Colonic mucosa (tissue), 4 donors: ENCODE measurements at regions not wholly inside any gene's neighbourhood (a gene's known extent, or its start where the extent isn't known, plus 50 kb on each side); places are given as distances from the start of the nearest gene placed in this dataset.

ENCODE experiments used
- DNase-seq: peaks from one replicate; pipeline ENCODE4 v3.0.0-alpha.2; 2020
- H3K27ac ChIP-seq: fragments of 200-600 bp; one replicate; pipeline ENCODE4 v1.8.0; 2021
- H3K27me3 ChIP-seq: fragments of 200-600 bp; one replicate; pipeline ENCODE4 v1.8.0; 2021
- H3K36me3 ChIP-seq: fragments of 200-600 bp; one replicate; pipeline ENCODE4 v1.8.0; 2021
- H3K4me1 ChIP-seq: fragments of 200-600 bp; one replicate; pipeline ENCODE4 v1.8.0; 2021; ENCODE audit warnings: mild to moderate bottlenecking
- H3K4me3 ChIP-seq: fragments of 200-600 bp; one replicate; pipeline ENCODE4 v1.8.0; 2021
- H3K9ac ChIP-seq, 2 donors: one replicate each; pipeline ENCODE4 v1.7.0; 2013; ENCODE audit warnings: control low read depth in 2 of 2, low read depth in 2 of 2, low read length in 2 of 2
- H3K9me3 ChIP-seq: fragments of 200-600 bp; one replicate; pipeline ENCODE4 v1.8.0; 2021
- intact Hi-C: fragments of 100-400 bp; cut with DNase I; formaldehyde crosslinking; loops from one replicate; pipeline ENCODE4 v1.14.1; 2022
- TF ChIP-seq, protein P1 (sequence below): fragments of 200-600 bp; IDR thresholded peaks from one replicate; pipeline ENCODE4 v1.8.0; 2022; ENCODE audit warnings: antibody characterized with exemption, mild to moderate bottlenecking
- donor health status: healthy.
- donor health status: DM: no; HTN: no; CAD: no.
- donor health status: DM: no; HTN: no; CAD: no.

DNA sequence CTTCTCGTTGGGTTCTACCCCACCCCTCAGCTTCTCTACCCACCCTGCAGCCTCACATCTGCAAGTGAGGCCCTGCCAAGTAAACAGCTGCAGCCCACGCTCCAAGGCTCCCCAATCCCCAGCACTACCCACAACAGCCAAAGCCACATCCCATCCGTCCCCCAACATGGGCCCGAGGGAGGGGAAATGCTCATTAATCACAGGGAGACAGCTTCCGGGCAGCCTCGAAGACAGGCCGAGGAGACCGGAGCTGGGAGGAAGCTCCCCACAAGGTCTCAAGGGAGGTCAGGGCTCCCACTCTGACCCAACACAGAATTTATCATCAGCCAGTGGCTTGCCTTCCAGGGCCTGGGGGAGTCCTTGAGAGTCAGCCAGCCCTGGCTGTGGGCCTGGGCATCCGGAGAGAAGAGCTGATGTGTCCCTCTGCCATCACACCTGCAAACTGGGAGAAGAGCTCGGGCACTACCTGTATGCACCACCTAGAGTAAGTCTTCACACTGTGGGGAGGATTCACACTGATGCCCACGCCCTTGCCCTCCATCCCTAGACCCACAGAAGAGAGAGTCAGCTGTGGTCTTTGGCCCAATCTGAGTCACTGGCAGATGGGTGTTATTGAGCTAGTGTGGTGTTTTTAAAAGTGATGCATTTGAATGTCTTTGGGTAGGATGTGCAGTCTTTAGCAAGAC lies 115.5 kb upstream of the ZMIZ1 start:
- no peak overlapping the region for H3K4me3 ChIP-seq
- intact Hi-C loops = no loop called here
- H3K9ac ChIP-seq = no peak overlapping the region
- no peaks in the 10 kb centered on the region for H3K36me3 ChIP-seq
- TF ChIP-seq, protein P1, sequence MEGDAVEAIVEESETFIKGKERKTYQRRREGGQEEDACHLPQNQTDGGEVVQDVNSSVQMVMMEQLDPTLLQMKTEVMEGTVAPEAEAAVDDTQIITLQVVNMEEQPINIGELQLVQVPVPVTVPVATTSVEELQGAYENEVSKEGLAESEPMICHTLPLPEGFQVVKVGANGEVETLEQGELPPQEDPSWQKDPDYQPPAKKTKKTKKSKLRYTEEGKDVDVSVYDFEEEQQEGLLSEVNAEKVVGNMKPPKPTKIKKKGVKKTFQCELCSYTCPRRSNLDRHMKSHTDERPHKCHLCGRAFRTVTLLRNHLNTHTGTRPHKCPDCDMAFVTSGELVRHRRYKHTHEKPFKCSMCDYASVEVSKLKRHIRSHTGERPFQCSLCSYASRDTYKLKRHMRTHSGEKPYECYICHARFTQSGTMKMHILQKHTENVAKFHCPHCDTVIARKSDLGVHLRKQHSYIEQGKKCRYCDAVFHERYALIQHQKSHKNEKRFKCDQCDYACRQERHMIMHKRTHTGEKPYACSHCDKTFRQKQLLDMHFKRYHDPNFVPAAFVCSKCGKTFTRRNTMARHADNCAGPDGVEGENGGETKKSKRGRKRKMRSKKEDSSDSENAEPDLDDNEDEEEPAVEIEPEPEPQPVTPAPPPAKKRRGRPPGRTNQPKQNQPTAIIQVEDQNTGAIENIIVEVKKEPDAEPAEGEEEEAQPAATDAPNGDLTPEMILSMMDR = no peak
- no peak overlapping the region for H3K27ac ChIP-seq
- no peaks in the 10 kb centered on the region for H3K9me3 ChIP-seq
- H3K27me3 ChIP-seq = no peaks in the 10 kb centered on the region
- DNase-seq = no peak
- no peaks in the 10 kb centered on the region for H3K4me1 ChIP-seq

DNA sequence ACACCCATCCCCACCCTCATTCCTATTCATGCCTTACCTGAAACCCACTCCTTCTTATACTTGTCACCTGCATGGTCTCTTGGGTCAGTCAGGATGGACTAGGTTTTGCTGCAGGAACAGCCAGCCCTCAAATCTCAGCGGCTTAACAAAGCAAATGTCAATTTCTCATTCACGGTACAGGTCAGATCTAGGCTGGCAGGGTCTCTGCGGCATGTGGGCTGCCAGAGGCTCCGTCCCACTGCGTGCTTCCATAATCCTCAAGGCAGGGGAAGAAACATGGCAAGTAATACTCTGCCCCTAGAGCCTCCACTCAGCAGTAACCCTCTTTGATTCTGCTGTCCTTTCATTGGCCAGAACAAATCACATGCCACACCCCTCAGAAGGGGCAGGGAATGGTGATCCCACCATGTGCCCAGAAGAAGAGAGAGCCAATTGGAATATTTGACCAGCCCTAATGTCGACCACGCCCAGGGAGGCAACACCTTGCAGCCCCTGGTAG lies 114.9 kb upstream of the ZMIZ1 start:
- intact Hi-C loops = no loop called here
- H3K4me1 ChIP-seq = no peaks in the 10 kb centered on the region
- TF ChIP-seq, protein P1 = no peak
- H3K27me3 ChIP-seq = no peaks in the 10 kb centered on the region
- no peak for DNase-seq
- H3K36me3 ChIP-seq = no peaks in the 10 kb centered on the region
- H3K9me3 ChIP-seq = no peaks in the 10 kb centered on the region
- no peak overlapping the region for H3K4me3 ChIP-seq
- no peak overlapping the region for H3K27ac ChIP-seq
- H3K9ac ChIP-seq = no peak overlapping the region

DNA sequence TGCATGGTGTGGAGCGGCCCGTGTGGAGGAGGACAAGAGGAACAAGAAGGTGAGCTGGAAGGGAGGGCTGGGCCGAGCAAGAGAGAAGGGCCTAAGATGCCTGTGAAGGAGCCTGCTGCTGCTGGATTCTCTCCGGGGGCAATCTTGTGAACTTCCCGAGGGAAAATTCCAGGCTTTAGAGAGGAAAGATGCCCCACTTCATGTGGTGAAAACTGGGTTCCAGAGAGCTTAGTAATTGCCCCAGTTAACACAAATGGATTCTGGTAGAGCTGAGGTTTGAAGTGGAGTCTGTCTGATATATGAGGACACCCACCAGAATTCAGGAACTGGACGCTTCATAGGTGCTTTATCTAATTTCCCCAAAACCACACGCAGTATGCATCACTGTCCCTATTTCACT lies 114.1 kb upstream of the ZMIZ1 start:
- Histone ChIP-seq H3K9me3 (no peaks in the 10 kb centered on the region), H3K27ac (no peak overlapping the region), H3K9ac (no peak overlapping the region), H3K4me1 (no peaks in the 10 kb centered on the region), H3K4me3 (no peak overlapping the region), H3K27me3 (no peaks in the 10 kb centered on the region), H3K36me3 (no peaks in the 10 kb centered on the region)
- no peak for DNase-seq
- TF ChIP-seq, protein P1 = no peak
- intact Hi-C loops = no loop called here

DNA sequence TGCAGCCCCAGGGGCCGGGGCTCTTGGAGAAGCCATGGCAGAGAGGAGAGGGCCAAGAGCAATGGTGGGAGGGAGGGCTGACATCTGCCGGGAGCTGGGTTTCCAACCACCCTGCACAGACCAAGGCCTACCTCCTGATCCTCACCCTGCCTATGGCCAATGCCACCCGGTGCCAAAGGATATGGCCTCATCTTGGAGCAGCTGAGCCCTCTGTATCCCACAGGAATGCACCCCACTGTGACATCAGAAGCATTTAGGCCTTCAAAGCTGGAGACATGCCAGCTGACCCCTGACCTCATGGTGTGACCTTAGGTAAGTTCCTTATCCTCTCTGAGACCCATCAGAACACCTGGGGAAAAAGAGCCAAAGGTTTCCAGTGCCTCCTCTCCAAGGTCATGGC lies 113.6 kb upstream of the ZMIZ1 start:
- TF ChIP-seq, protein P1 = no peak
- H3K27me3 ChIP-seq = no peaks in the 10 kb centered on the region
- no peaks in the 10 kb centered on the region for H3K36me3 ChIP-seq
- no peak overlapping the region for H3K4me3 ChIP-seq
- no peak for DNase-seq
- H3K27ac ChIP-seq = no peak overlapping the region
- H3K9me3 ChIP-seq = no peaks in the 10 kb centered on the region
- no peaks in the 10 kb centered on the region for H3K4me1 ChIP-seq
- intact Hi-C loops = no loop called here
- H3K9ac ChIP-seq = no peak overlapping the region

DNA sequence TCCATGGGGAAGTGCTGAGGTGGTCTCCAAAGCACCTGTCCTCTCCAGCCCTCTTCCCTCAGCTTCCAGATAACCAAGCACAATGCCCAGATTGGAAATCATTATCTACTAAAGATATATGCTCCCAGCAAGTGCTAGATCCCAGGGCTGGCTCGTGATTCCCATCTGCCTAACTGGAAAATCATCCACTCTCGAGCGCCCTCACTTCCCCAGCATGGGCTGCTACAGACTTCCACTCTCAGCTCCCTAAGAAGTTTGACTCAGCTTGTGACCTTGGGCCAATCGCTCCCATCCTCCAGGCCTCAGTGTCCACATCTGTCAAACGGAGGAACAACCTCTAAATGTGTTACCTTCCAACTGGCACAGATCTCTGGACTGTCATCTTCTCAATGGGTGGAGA lies 112.4 kb upstream of the ZMIZ1 start:
- intact Hi-C loops = no loop called here
- Histone ChIP-seq H3K9me3 (no peaks in the 10 kb centered on the region), H3K9ac (no peak overlapping the region), H3K27ac (no peak overlapping the region), H3K36me3 (no peaks in the 10 kb centered on the region), H3K4me3 (no peak overlapping the region), H3K27me3 (no peaks in the 10 kb centered on the region), H3K4me1 (no peaks in the 10 kb centered on the region)
- TF ChIP-seq, protein P1 = no peak
- DNase-seq = no peak
